Stomach (tissue), 4 donors: ENCODE measurements at regions not wholly inside any gene's neighbourhood (a gene's known extent, or its start where the extent isn't known, plus 50 kb on each side); places are given as distances from the start of the nearest gene placed in this dataset.

Experiments used
- CTCF ChIP-seq, 7 experiments: fragments of 450-650 bp in 4 of 7; fragments of 200-600 bp in 3 of 7; sonication (generic) in 3 of 7; IDR thresholded peaks; one replicate each; pipeline ENCODE4 v1.5.1; 2016 to 2019; ENCODE audit warnings: antibody characterized with exemption in 7 of 7, control low read depth in 2 of 7, mild to moderate bottlenecking in 1 of 7
- EP300 ChIP-seq: sonication (generic); formaldehyde crosslinking; IDR thresholded peaks from one replicate; pipeline ENCODE4 v1.6.1; 2017; ENCODE audit warnings: antibody characterized with exemption
- POLR2A ChIP-seq, 4 donors: fragments of 450-650 bp; IDR thresholded peaks; one replicate each; pipeline ENCODE4 v1.6.1; 2016; ENCODE audit warnings: antibody characterized with exemption in 4 of 4, control low read depth in 2 of 4, mild to moderate bottlenecking in 1 of 4, moderate library complexity in 1 of 4

- TF ChIP-seq EP300 (no peak), POLR2A (IDR thresholded peaks at IDR 0.05) (no peak), CTCF (IDR thresholded peaks at IDR 0.05) (no peak)
Measured at GRCh38 chr18:22346953-22347605, 70.6 kb downstream of the CTAGE1 start.
